ENCODE measurements at regions not wholly inside any gene's neighbourhood (a gene's known extent, or its start where the extent isn't known, plus 50 kb on each side); places are given as distances from the start of the nearest gene placed in this dataset.

DNA sequence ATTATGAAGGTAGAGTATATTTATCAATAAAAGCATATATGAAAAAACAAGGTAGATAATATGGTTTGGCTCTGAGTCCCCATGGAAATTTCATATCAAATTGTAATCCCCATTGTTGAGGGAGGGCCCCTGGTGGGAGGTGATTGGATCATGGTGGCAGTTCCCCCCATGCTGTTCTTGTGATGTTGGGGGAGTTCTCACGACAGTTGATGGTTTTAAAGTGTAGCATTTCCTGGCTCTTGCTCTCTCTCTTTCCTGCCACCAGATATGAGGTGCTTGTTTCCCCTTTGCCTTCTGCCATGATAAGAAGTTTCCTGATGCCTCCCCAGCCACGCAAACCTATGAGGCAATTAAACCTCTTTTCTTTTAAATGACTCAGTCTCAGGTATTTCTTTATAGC, 260.4 kb downstream of the PPARGC1A start:
- Histone ChIP-seq H3K4me2 (ENCODE audit: insufficient read depth, low read length) (no peak overlapping the region), H3K4me3 (no peak overlapping the region), H4K20me1 (replicated peaks; ENCODE audit: control insufficient read depth, insufficient read depth, low read length) (no peaks in the 10 kb centered on the region), H3K9ac (ENCODE audit: insufficient read depth in 1 of 2, low read depth in 2 of 2, low read length in 2 of 2) (no peak overlapping the region), H3K36me3 (ENCODE audit: control insufficient read depth, insufficient read depth, low read length) (no peaks in the 10 kb centered on the region), H3K9me3 (replicated peaks; ENCODE audit: control insufficient read depth, insufficient read depth, low read depth, low read length) (no peaks in the 10 kb centered on the region), H3K27ac (ENCODE audit: extremely low read depth, low read depth, low read length) (no peak overlapping the region), H3K27me3 (ENCODE audit: control insufficient read depth in 2 of 2, insufficient read depth in 2 of 2, low read length in 2 of 2) (no peaks in the 10 kb centered on the region), H3K4me1 (replicated peaks in 1 of 2; ENCODE audit: control insufficient read depth in 2 of 2, insufficient read depth in 2 of 2, low read length in 2 of 2) (no peaks in the 10 kb centered on the region), H2AFZ (ENCODE audit: low read depth, low read length) (no peak overlapping the region), H3K9me1 (ENCODE audit: control insufficient read depth, insufficient read depth, low read length) (no peaks in the 10 kb centered on the region), H3K79me2 (ENCODE audit: control insufficient read depth, insufficient read depth, low read length) (no peaks in the 10 kb centered on the region)
- 0% methylated on average over 2 of the region's 2 CpGs for WGBS (ENCODE audit: insufficient coverage, low coverage, missing lambda C conversion rate)
- TF ChIP-seq ZNF274 (IDR thresholded peaks at IDR 0.05; ENCODE audit: borderline replicate concordance, low read depth, low read length) (no peak), MAFG (tag; conservative IDR thresholded peaks at IDR 0.05) (no peak), CREB1 (IDR thresholded peaks at IDR 0.05) (no peak), CREB1 (CRISPR knock-in tag; IDR thresholded peaks at IDR 0.05) (no peak), ILF3 (IDR thresholded peaks at IDR 0.05; ENCODE audit: borderline replicate concordance) (no peak), TAL1 (IDR thresholded peaks at IDR 0.05) (no peak), RBFOX2 (IDR thresholded peaks at IDR 0.05; ENCODE audit: low read depth, low read length) (no peak), DMBX1 (CRISPR knock-in tag; IDR thresholded peaks at IDR 0.05; ENCODE audit: borderline replicate concordance) (no peak), HDAC2 (IDR thresholded peaks at IDR 0.05) (no peak), RBM34 (IDR thresholded peaks at IDR 0.05; ENCODE audit: borderline replicate concordance, insufficient read depth, low read length) (no peak), HNRNPH1 (optimal IDR thresholded peaks at IDR 0.05; ENCODE audit: low read depth, low read length) (no peak), ZNF584 (CRISPR knock-in tag; IDR thresholded peaks at IDR 0.05; ENCODE audit: low read depth) (no peak)
- TF ChIP-seq, protein P1, sequence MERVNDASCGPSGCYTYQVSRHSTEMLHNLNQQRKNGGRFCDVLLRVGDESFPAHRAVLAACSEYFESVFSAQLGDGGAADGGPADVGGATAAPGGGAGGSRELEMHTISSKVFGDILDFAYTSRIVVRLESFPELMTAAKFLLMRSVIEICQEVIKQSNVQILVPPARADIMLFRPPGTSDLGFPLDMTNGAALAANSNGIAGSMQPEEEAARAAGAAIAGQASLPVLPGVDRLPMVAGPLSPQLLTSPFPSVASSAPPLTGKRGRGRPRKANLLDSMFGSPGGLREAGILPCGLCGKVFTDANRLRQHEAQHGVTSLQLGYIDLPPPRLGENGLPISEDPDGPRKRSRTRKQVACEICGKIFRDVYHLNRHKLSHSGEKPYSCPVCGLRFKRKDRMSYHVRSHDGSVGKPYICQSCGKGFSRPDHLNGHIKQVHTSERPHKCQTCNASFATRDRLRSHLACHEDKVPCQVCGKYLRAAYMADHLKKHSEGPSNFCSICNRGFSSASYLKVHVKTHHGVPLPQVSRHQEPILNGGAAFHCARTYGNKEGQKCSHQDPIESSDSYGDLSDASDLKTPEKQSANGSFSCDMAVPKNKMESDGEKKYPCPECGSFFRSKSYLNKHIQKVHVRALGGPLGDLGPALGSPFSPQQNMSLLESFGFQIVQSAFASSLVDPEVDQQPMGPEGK (CRISPR knock-in tag; IDR thresholded peaks at IDR 0.05; ENCODE audit: borderline replicate concordance): no peak
- TF ChIP-seq, protein P2, sequence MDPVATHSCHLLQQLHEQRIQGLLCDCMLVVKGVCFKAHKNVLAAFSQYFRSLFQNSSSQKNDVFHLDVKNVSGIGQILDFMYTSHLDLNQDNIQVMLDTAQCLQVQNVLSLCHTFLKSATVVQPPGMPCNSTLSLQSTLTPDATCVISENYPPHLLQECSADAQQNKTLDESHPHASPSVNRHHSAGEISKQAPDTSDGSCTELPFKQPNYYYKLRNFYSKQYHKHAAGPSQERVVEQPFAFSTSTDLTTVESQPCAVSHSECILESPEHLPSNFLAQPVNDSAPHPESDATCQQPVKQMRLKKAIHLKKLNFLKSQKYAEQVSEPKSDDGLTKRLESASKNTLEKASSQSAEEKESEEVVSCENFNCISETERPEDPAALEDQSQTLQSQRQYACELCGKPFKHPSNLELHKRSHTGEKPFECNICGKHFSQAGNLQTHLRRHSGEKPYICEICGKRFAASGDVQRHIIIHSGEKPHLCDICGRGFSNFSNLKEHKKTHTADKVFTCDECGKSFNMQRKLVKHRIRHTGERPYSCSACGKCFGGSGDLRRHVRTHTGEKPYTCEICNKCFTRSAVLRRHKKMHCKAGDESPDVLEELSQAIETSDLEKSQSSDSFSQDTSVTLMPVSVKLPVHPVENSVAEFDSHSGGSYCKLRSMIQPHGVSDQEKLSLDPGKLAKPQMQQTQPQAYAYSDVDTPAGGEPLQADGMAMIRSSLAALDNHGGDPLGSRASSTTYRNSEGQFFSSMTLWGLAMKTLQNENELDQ (CRISPR knock-in tag; IDR thresholded peaks at IDR 0.05; ENCODE audit: borderline replicate concordance): no peak
- no TSS peak for BruUV-seq (replicated peaks)
- in situ Hi-C loops (cut with MboI): no loop called here
- no peak for FAIRE-seq
- POLR2A ChIA-PET: no interaction called here
- DNase-seq (ENCODE audit: extremely low read depth in 1 of 4, low spot score in 3 of 4): no peak
- intact Hi-C loops (cut with micrococcal nuclease): no loop called here
- CTCF ChIA-PET (ENCODE audit: low intra/inter-chr PET ratio): no interaction called here
- ATAC-seq: no peak

Data from K562 (cell line).